ENCODE measurements at regions not wholly inside any gene's neighbourhood (a gene's known extent, or its start where the extent isn't known, plus 50 kb on each side); places are given as distances from the start of the nearest gene placed in this dataset.

DNA sequence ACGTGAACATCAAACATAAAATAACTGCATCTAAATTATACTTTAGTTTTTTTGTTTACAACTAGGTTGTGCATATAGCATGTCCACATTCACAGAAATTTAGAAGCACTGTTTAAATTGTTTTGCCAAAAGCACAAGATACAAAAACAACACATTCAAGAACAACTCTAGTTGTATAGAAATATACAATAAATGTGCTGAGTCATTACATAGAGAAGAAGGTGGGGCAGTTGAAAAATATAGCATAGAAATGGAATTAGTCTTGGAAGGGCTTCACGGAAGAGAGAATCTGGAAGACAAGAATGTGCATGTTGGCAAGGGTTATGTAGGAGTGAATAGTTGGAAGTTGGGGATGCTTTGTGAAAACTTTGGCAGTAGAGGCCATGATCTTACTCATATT, 239.0 kb upstream of the GLRA2 start:
- WGBS = 95% methylated on average over 2 of the region's 2 CpGs

DNA sequence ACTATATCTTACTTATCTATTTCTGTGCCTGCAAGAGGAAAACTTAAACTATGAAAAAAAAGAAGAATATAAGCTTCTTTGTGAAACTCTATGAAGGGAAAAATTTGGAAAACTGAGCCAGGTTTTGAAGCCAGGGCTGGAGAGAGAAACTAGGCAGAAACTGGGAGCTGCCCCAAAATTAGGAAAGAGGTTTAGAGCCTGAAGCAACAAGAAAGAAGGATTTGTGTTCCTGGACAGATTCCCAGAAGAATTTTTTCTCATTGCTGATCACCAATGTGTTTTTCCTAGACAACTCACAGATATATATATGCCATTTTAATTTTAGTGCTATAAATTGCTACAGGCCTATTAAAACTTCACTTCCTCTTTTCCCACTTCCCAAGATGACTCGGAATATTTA, 245.0 kb upstream of the GEMIN8 start:
- Histone ChIP-seq H3K9me3 (ENCODE audit: insufficient read depth, low read depth, low read length) (no peaks in the 10 kb centered on the region), H3K36me3 (ENCODE audit: insufficient read depth, low read length) (no peaks in the 10 kb centered on the region), H3K4me3 (ENCODE audit: low read length) (no peak overlapping the region), H3K4me1 (ENCODE audit: insufficient read depth, low read length) (no peaks in the 10 kb centered on the region), H3K27ac (ENCODE audit: low read depth, low read length) (no peak overlapping the region), H3K27me3 (ENCODE audit: insufficient read depth, low read length) (no peaks in the 10 kb centered on the region), H3K9ac (ENCODE audit: low read depth, low read length) (no peak overlapping the region)
- 94% methylated on average over 1 of the region's 1 CpG for WGBS

More for the DNA sequence above, 239.0 kb upstream of the GLRA2 start:
- Histone ChIP-seq H3K27ac (ENCODE audit: low read depth, low read length) (no peak overlapping the region), H3K36me3 (ENCODE audit: insufficient read depth, low read length) (no peaks in the 10 kb centered on the region), H3K9ac (ENCODE audit: low read depth, low read length) (no peak overlapping the region), H3K9me3 (ENCODE audit: insufficient read depth, low read depth, low read length) (no peaks in the 10 kb centered on the region), H3K4me1 (ENCODE audit: insufficient read depth, low read length) (peaks cover 6% of the 10 kb centered on the region; the same call in 1 of the 2 replicates), H3K27me3 (ENCODE audit: insufficient read depth, low read length) (no peaks in the 10 kb centered on the region), H3K4me3 (ENCODE audit: low read length) (no peak overlapping the region)

DNA sequence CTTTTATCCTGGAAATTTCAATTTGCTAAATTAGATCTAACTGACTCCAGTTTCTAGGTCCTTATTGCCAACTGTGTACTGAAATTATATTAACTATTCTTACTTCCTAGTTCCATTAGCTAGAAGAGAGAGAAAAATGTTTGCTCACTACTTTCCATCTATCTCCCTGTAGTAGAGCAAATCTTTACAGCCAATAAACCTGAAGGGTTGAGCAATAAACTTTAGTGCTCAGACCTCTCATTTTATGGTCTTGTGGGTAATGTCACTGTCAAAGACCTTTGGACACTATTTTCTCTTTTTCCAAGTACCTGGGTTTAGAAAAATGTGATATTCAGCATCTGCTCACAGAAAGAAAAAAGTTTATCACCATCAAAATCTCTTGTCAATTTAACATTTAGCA, 237.5 kb upstream of the GEMIN8 start:
- H3K9me3 ChIP-seq (ENCODE audit: insufficient read depth, low read depth, low read length) = no peaks in the 10 kb centered on the region
- H3K27ac ChIP-seq (ENCODE audit: low read depth, low read length) = no peak overlapping the region
- H3K9ac ChIP-seq (ENCODE audit: low read depth, low read length) = no peak overlapping the region
- no peaks in the 10 kb centered on the region for H3K27me3 ChIP-seq (ENCODE audit: insufficient read depth, low read length)
- H3K4me1 ChIP-seq (ENCODE audit: insufficient read depth, low read length) = no peaks in the 10 kb centered on the region
- H3K36me3 ChIP-seq (ENCODE audit: insufficient read depth, low read length) = no peaks in the 10 kb centered on the region
- H3K4me3 ChIP-seq (ENCODE audit: low read length) = no peak overlapping the region

DNA sequence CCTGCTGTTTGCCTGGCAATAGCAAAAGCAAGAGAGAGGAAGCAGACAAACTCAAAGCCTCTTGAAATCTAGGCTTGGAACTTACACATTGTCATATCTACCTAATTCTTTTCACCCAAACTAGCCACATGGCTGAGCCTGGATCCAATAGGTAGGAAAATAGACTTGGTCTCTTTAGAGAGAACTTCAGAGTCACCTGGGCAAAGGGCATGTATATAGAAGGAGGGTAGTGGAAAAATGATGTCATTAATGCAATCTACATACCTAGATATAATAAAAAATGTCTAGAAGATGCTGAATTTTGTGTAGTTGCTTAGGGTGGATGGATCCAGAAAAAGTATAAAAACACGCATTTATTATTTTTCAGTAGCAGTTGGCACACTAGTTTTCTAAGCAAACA, 237.0 kb upstream of the GEMIN8 start:
- no CpG with 5 or more reads among the region's 1 CpG for WGBS

DNA sequence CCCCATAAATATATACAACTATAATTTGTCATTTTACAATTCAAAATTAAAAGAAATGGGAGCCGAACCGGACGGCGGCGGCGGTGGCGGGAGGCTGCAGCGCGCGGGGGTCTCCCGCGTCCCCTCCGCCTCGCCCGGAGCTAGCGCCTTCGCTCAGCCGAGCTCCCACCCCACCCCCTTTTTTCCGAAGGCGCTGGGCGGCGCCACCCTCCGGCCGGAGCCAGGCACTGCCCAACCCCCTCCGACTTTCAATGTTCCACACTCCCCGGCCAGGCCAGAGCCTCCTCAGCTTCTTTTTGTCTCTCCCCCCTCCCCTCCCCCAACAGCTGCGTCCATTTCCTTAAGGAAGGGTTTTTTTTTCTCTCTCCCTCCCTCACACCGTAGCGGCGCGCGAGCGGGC, 214.1 kb upstream of the GEMIN8 start:
- Histone ChIP-seq H3K4me1 (ENCODE audit: insufficient read depth, low read length) (no peaks in the 10 kb centered on the region), H3K27me3 (ENCODE audit: insufficient read depth, low read length) (no peaks in the 10 kb centered on the region), H3K36me3 (ENCODE audit: insufficient read depth, low read length) (no peaks in the 10 kb centered on the region), H3K27ac (ENCODE audit: low read depth, low read length) (no peak overlapping the region), H3K9me3 (ENCODE audit: insufficient read depth, low read depth, low read length) (no peaks in the 10 kb centered on the region), H3K9ac (ENCODE audit: low read depth, low read length) (no peak overlapping the region), H3K4me3 (ENCODE audit: low read length) (no peak overlapping the region)
- 93% methylated on average over 32 of the region's 33 CpGs for WGBS

More for the DNA sequence above, 237.0 kb upstream of the GEMIN8 start:
- no peaks in the 10 kb centered on the region for H3K27me3 ChIP-seq (ENCODE audit: insufficient read depth, low read length)
- no peaks in the 10 kb centered on the region for H3K36me3 ChIP-seq (ENCODE audit: insufficient read depth, low read length)
- H3K9ac ChIP-seq (ENCODE audit: low read depth, low read length) = no peak overlapping the region
- H3K4me1 ChIP-seq (ENCODE audit: insufficient read depth, low read length) = no peaks in the 10 kb centered on the region
- no peak overlapping the region for H3K27ac ChIP-seq (ENCODE audit: low read depth, low read length)
- no peaks in the 10 kb centered on the region for H3K9me3 ChIP-seq (ENCODE audit: insufficient read depth, low read depth, low read length)
- no peak overlapping the region for H3K4me3 ChIP-seq (ENCODE audit: low read length)

DNA sequence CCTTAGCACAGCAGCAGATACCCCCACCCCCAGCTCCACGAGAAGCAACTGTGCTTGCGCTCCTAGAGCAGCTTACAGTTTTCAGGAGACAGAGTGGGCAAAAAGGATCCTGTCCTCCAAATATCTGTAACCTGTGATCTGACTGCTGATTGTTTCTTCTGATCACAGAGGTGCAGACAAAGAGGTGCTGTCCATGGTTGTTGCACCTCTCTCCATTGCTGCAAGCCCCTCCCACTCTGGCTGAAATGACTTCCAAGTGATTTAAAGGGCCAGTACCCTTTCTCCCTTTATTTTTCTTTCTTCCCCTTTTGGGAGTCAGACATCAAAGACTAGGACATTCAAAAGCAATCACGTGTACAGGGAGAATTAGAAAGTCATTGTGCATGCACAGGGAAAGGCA, 205.3 kb upstream of the GEMIN8 start:
- Histone ChIP-seq H3K36me3 (ENCODE audit: insufficient read depth, low read length) (no peaks in the 10 kb centered on the region), H3K9ac (ENCODE audit: low read depth, low read length) (no peak overlapping the region), H3K4me1 (ENCODE audit: insufficient read depth, low read length) (no peaks in the 10 kb centered on the region), H3K4me3 (ENCODE audit: low read length) (no peak overlapping the region), H3K9me3 (ENCODE audit: insufficient read depth, low read depth, low read length) (0 out of 2 replicates have a peak, but pooled peaks cover 5% of the 10 kb centered on the region), H3K27ac (ENCODE audit: low read depth, low read length) (no peak overlapping the region), H3K27me3 (ENCODE audit: insufficient read depth, low read length) (no peaks in the 10 kb centered on the region)
- WGBS = 61% methylated on average over 3 of the region's 3 CpGs

DNA sequence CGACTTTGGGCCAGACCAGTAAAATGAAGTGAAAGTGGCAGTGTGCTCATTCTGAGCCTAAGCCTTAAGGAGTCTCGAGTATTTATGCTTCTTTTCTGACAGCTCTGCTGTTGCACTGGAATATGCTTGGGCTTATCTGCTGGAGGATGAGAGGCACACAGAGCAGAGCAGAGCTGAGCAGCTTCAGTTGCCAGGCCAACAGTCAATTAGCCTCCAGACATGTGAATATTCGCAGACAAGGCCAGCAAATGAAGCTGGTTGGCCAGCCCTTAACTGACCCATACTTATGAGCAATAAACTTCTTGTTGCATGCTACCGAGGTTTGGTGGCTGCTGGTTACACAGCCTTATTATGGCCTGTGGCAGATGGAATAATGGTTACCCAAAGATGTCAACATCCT, 203.0 kb upstream of the GEMIN8 start:
- WGBS = 87% methylated on average over 3 of the region's 4 CpGs

DNA sequence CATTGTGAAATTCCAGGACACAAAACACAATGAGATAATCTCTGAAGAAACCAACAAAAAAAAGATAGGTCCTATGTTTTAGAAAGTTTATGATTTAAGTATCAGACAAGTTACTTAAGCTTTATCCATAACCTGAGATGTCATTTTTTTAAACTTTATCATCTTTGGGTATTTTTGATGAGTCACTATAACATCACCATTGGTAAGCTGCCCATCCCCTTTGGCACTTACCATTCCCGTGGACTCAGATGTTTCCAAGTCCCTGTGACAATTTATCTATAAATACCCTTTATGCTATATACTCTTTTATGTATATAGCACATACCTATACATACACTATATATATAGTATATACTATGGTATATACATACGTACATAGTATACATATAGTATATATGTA, 198.9 kb upstream of the GEMIN8 start:
- H3K27me3 ChIP-seq (ENCODE audit: insufficient read depth, low read length) = no peaks in the 10 kb centered on the region
- no peak overlapping the region for H3K4me3 ChIP-seq (ENCODE audit: low read length)
- WGBS = no CpG with 5 or more reads among the region's 2 CpGs
- no peaks in the 10 kb centered on the region for H3K9me3 ChIP-seq (ENCODE audit: insufficient read depth, low read depth, low read length)
- H3K9ac ChIP-seq (ENCODE audit: low read depth, low read length) = no peak overlapping the region
- H3K27ac ChIP-seq (ENCODE audit: low read depth, low read length) = no peak overlapping the region
- H3K36me3 ChIP-seq (ENCODE audit: insufficient read depth, low read length) = no peaks in the 10 kb centered on the region
- no peaks in the 10 kb centered on the region for H3K4me1 ChIP-seq (ENCODE audit: insufficient read depth, low read length)

More for the DNA sequence above, 203.0 kb upstream of the GEMIN8 start:
- H3K27ac ChIP-seq (ENCODE audit: low read depth, low read length) = no peak overlapping the region
- no peak overlapping the region for H3K4me3 ChIP-seq (ENCODE audit: low read length)
- H3K4me1 ChIP-seq (ENCODE audit: insufficient read depth, low read length) = no peaks in the 10 kb centered on the region
- H3K36me3 ChIP-seq (ENCODE audit: insufficient read depth, low read length) = no peaks in the 10 kb centered on the region
- 0 out of 2 replicates have a peak, but pooled peaks cover 5% of the 10 kb centered on the region for H3K9me3 ChIP-seq (ENCODE audit: insufficient read depth, low read depth, low read length)
- H3K9ac ChIP-seq (ENCODE audit: low read depth, low read length) = no peak overlapping the region
- no peaks in the 10 kb centered on the region for H3K27me3 ChIP-seq (ENCODE audit: insufficient read depth, low read length)

DNA sequence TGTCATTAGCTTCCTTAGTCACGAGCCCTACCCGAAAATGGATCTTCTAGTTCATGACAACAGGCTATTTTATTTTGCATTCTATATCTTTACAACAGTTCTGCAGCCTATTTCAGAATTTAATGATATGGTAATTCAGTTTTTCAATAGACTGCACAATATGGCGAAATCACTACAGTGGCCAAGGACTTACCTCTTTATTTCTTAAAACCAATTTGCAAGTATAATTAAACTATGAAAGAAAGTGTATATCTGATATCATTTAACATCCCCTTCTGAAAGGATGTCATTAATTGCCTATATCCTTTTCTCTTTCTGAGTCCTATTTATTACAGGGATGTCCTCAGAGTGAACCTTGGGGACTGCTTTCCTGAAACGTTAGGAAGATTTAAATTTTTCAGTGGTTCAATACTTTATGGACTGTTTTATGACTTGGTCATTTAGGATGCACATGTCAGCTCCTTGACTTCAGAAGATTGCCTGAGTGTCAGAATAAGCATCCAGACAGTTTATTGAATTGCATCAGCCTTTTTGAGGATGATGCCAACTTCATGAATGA, 190.8 kb upstream of the GEMIN8 start:
- Histone ChIP-seq H3K4me3 (ENCODE audit: low read length) (no peak overlapping the region), H3K27me3 (ENCODE audit: insufficient read depth, low read length) (no peaks in the 10 kb centered on the region), H3K9me3 (ENCODE audit: insufficient read depth, low read depth, low read length) (no peaks in the 10 kb centered on the region), H3K9ac (ENCODE audit: low read depth, low read length) (no peak overlapping the region), H3K27ac (ENCODE audit: low read depth, low read length) (no peak overlapping the region), H3K36me3 (ENCODE audit: insufficient read depth, low read length) (no peaks in the 10 kb centered on the region), H3K4me1 (ENCODE audit: insufficient read depth, low read length) (no peaks in the 10 kb centered on the region)
- WGBS = 85% methylated on average over 4 of the region's 4 CpGs

DNA sequence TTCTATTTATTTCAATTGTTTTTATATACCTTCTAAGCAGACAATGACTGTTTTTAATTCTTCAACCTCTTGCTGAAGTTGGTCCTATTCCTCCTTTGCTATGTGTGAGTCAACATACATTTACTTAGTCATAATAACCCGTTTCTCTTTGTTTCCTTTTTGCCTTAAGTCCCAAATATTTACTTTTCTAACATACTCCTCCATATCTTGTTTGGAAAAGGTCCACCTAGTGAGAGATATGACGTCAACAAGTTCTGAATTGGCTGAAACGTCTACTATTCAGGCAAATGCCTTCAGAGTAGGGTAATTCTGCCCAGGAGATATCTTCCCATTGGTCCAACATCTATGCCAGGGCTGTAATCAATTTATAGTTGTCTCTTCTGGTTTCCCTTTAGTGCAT, 179.3 kb upstream of the GEMIN8 start:
- Histone ChIP-seq H3K27ac (ENCODE audit: low read depth, low read length) (no peak overlapping the region), H3K4me1 (ENCODE audit: insufficient read depth, low read length) (no peaks in the 10 kb centered on the region), H3K9me3 (ENCODE audit: insufficient read depth, low read depth, low read length) (no peaks in the 10 kb centered on the region), H3K36me3 (ENCODE audit: insufficient read depth, low read length) (no peaks in the 10 kb centered on the region), H3K4me3 (ENCODE audit: low read length) (no peak overlapping the region), H3K9ac (ENCODE audit: low read depth, low read length) (no peak overlapping the region), H3K27me3 (ENCODE audit: insufficient read depth, low read length) (no peaks in the 10 kb centered on the region)
- 72% methylated on average over 3 of the region's 3 CpGs for WGBS

DNA sequence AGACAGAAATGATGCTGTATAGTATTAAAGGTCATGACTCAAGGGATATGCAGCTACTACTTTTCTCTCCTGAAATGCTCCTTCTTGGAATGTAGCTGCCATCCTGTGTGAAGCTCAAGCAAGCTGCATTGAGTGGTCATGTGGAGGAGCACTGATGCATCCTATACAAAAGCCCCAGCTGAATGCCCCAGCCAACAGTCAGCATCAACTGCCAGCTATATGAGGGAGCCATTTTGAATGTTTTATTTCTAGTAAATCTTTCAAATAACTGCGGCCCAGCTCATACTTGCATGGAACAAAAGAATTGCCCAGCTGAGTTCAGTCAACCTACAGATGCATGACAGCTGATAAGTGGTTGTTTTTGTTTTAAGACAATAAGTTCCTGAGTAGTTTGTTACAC, 165.0 kb upstream of the GEMIN8 start:
- Histone ChIP-seq H3K27ac (ENCODE audit: low read depth, low read length) (no peak overlapping the region), H3K27me3 (ENCODE audit: insufficient read depth, low read length) (no peaks in the 10 kb centered on the region), H3K9ac (ENCODE audit: low read depth, low read length) (no peak overlapping the region), H3K9me3 (ENCODE audit: insufficient read depth, low read depth, low read length) (no peaks in the 10 kb centered on the region), H3K4me3 (ENCODE audit: low read length) (no peak overlapping the region), H3K4me1 (ENCODE audit: insufficient read depth, low read length) (no peaks in the 10 kb centered on the region), H3K36me3 (ENCODE audit: insufficient read depth, low read length) (no peaks in the 10 kb centered on the region)
- WGBS = 93% methylated on average over 1 of the region's 1 CpG

DNA sequence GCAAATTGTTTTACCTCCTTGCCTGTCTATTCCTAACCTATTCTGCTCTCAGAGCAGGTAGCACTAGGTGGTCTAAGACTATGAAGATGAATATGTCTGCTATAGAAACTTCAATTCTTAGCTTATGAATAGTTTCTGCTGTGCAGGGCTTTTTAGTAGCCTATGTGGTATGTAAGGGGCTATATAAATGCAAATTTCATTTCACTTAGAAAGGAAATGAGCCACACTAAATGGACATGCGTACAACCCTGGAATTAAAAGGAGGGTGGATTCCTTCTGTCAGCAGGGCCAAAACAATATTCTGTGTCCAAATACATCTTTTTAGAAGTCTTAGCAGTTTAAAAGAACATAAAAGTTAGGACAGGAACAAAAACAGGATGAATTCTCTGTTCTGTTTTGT, 163.9 kb upstream of the GEMIN8 start:
- no peak overlapping the region for H3K27ac ChIP-seq (ENCODE audit: low read depth, low read length)
- H3K9ac ChIP-seq (ENCODE audit: low read depth, low read length) = no peak overlapping the region
- H3K4me3 ChIP-seq (ENCODE audit: low read length) = no peak overlapping the region
- no CpG with 5 or more reads among the region's 1 CpG for WGBS
- H3K27me3 ChIP-seq (ENCODE audit: insufficient read depth, low read length) = no peaks in the 10 kb centered on the region
- no peaks in the 10 kb centered on the region for H3K4me1 ChIP-seq (ENCODE audit: insufficient read depth, low read length)
- no peaks in the 10 kb centered on the region for H3K9me3 ChIP-seq (ENCODE audit: insufficient read depth, low read depth, low read length)
- no peaks in the 10 kb centered on the region for H3K36me3 ChIP-seq (ENCODE audit: insufficient read depth, low read length)
